Transverse colon (tissue), 4 donors: ENCODE measurements at regions not wholly inside any gene's neighbourhood (a gene's known extent, or its start where the extent isn't known, plus 50 kb on each side); places are given as distances from the start of the nearest gene placed in this dataset.

Experiments used
- DNase-seq: peaks from one replicate; pipeline ENCODE4 v3.0.0-alpha.2; 2019
- H3K27ac ChIP-seq, 4 donors: fragments of 200-600 bp; sonication (generic); 2 replicates each; pipeline ENCODE4 v1.5.1; 2016 to 2018; ENCODE audit warnings: inconsistent platforms in 4 of 4
- H3K27me3 ChIP-seq: fragments of 200-600 bp; sonication (generic); 2 replicates; pipeline ENCODE4 v1.5.1; 2017; ENCODE audit warnings: inconsistent platforms
- H3K36me3 ChIP-seq, 4 donors: fragments of 200-600 bp; sonication (generic); 2 replicates each; pipeline ENCODE4 v1.5.1; 2017 to 2019; ENCODE audit warnings: inconsistent platforms in 4 of 4
- H3K4me1 ChIP-seq, 4 donors: fragments of 200-600 bp; sonication (generic); 2 replicates each; pipeline ENCODE4 v1.5.1; 2017 to 2020; ENCODE audit warnings: inconsistent platforms in 4 of 4
- H3K4me3 ChIP-seq, 4 donors: fragments of 200-600 bp; sonication (generic); 1 replicate in 1 of 4; 2 replicates in 3 of 4; pipeline versions ENCODE4 v1.5.1 to v1.6.1; 2017 to 2019; ENCODE audit warnings: inconsistent platforms in 4 of 4
- H3K9me3 ChIP-seq, 2 donors: fragments of 200-600 bp; sonication (generic); 2 replicates each; pipeline ENCODE4 v1.5.1; 2017 to 2019; ENCODE audit warnings: inconsistent platforms in 2 of 2
- CTCF ChIP-seq, 5 experiments: fragments of 200-600 bp in 3 of 5; fragments of 450-650 bp in 2 of 5; sonication (generic) in 3 of 5; IDR thresholded peaks; 1 replicate in 2 of 5; 2 replicates in 3 of 5; pipeline ENCODE4 v1.5.1; 2016 to 2017; ENCODE audit warnings: antibody characterized with exemption in 5 of 5, inconsistent platforms in 3 of 5, mild to moderate bottlenecking in 2 of 5, moderate library complexity in 1 of 5
- EP300 ChIP-seq: sonication (generic); formaldehyde crosslinking; IDR thresholded peaks from one replicate; pipeline ENCODE4 v1.6.1; 2017; ENCODE audit warnings: antibody characterized with exemption, low read depth
- POLR2A ChIP-seq: fragments of 450-650 bp; IDR thresholded peaks from one replicate; pipeline ENCODE4 v1.6.1; 2016; ENCODE audit warnings: antibody characterized with exemption, mild to moderate bottlenecking, moderate library complexity
- POLR2AphosphoS5 ChIP-seq, 3 donors: sonication (generic); formaldehyde crosslinking; IDR thresholded peaks; one replicate each; pipeline ENCODE4 v1.6.1; 2016; ENCODE audit warnings: antibody characterized with exemption in 3 of 3
- WGBS, 2 donors: methylation state at CpG; one replicate each; pipeline ENCODE4 v1.1.5; 2018; ENCODE audit warnings: low coverage in 1 of 2; 5-methylcytosine and 5-hydroxymethylcytosine counted together
- in situ Hi-C, 4 donors: fragments of 200-750 bp; cut with MboI; loops; one replicate each; pipeline versions ENCODE4 v1.15.0 to v1.15.1; 2017; ENCODE audit warnings: low sequenced_read_pairs in 3 of 4, low pct_ligation_motif_present in 1 of 4, low pct_unique_long_range_greater_than_20kb in 1 of 4
- intact Hi-C: fragments of 100-400 bp; cut with DNase I; formaldehyde crosslinking; loops from one replicate; pipeline ENCODE4 v1.15.1; 2023; ENCODE audit warnings: low total_unique reads

GRCh38 chr11:111176603-111177002 lies 68.9 kb upstream of the POU2AF2 start:
- H3K4me3 ChIP-seq = no peak overlapping the region
- 74 to 85% methylated on average over 4 of the region's 4 CpGs for WGBS, 2 donors
- TF ChIP-seq POLR2A (no peak), POLR2AphosphoS5 (IDR thresholded peaks at IDR 0.05) (no peak)
- in situ Hi-C loops (no loop called here), intact Hi-C loops (no loop called here)
- no peaks in the 10 kb centered on the region for H3K9me3 ChIP-seq
- no peaks in the 10 kb centered on the region for H3K4me1 ChIP-seq
- H3K27ac ChIP-seq = no peak overlapping the region
- H3K36me3 ChIP-seq = no peaks in the 10 kb centered on the region
- no peaks in the 10 kb centered on the region for H3K27me3 ChIP-seq
- no peak for DNase-seq

- no peak for TF ChIP-seq POLR2A
- TF ChIP-seq EP300 = no peak
- no peak for TF ChIP-seq POLR2AphosphoS5 (IDR thresholded peaks at IDR 0.05)
- no peak for TF ChIP-seq CTCF (IDR thresholded peaks at IDR 0.05)
- no peaks in the 10 kb centered on the region for H3K9me3 ChIP-seq
- no peaks in the 10 kb centered on the region for H3K36me3 ChIP-seq
- no peak for DNase-seq
- H3K4me3 ChIP-seq = no peak overlapping the region
- in situ Hi-C loops = no loop called here
- WGBS, 2 donors = 91 to 100% methylated on average over 3 of the region's 3 CpGs
- H3K27me3 ChIP-seq = no peaks in the 10 kb centered on the region
- intact Hi-C loops = no loop called here
- no peak overlapping the region for H3K27ac ChIP-seq
- H3K4me1 ChIP-seq = no peaks in the 10 kb centered on the region
Observed at GRCh38 chr11:111173221-111173620, 72.3 kb upstream of the POU2AF2 start.

GRCh38 chr11:111172321-111172862 lies 73.1 kb upstream of the POU2AF2 start:
- 87 to 88% methylated on average over 3 of the region's 3 CpGs for WGBS, 2 donors
- Histone ChIP-seq H3K9me3 (no peaks in the 10 kb centered on the region), H3K27ac (no peak overlapping the region), H3K36me3 (no peaks in the 10 kb centered on the region), H3K4me1 (no peaks in the 10 kb centered on the region), H3K27me3 (no peaks in the 10 kb centered on the region), H3K4me3 (no peak overlapping the region)
- in situ Hi-C loops = no loop called here
- intact Hi-C loops = no loop called here
- TF ChIP-seq EP300 (no peak), CTCF (IDR thresholded peaks at IDR 0.05) (no peak), POLR2A (no peak), POLR2AphosphoS5 (IDR thresholded peaks at IDR 0.05) (no peak)
- no peak for DNase-seq

GRCh38 chr11:111170761-111171379 lies 74.7 kb upstream of the POU2AF2 start:
- H3K27ac ChIP-seq = no peak overlapping the region
- intact Hi-C loops = no loop called here
- H3K27me3 ChIP-seq = no peaks in the 10 kb centered on the region
- TF ChIP-seq CTCF (IDR thresholded peaks at IDR 0.05) (no peak), POLR2AphosphoS5 (IDR thresholded peaks at IDR 0.05) (no peak), EP300 (no peak), POLR2A (no peak)
- no peak overlapping the region for H3K4me3 ChIP-seq
- DNase-seq = no peak
- H3K9me3 ChIP-seq = no peaks in the 10 kb centered on the region
- H3K36me3 ChIP-seq = no peaks in the 10 kb centered on the region
- in situ Hi-C loops = no loop called here
- 76 to 92% methylated on average over 2 to 11 of the region's 11 CpGs for WGBS, 2 donors
- H3K4me1 ChIP-seq = no peaks in the 10 kb centered on the region

GRCh38 chr11:111169367-111169766 lies 76.2 kb upstream of the POU2AF2 start:
- in situ Hi-C loops = no loop called here
- Histone ChIP-seq H3K4me1 (no peaks in the 10 kb centered on the region), H3K27ac (no peak overlapping the region), H3K27me3 (no peaks in the 10 kb centered on the region), H3K9me3 (no peaks in the 10 kb centered on the region), H3K36me3 (no peaks in the 10 kb centered on the region), H3K4me3 (no peak overlapping the region)
- 88 to 89% methylated on average over 5 of the region's 5 CpGs for WGBS, 2 donors
- TF ChIP-seq EP300 (no peak), POLR2AphosphoS5 (IDR thresholded peaks at IDR 0.05) (no peak), POLR2A (no peak), CTCF (IDR thresholded peaks at IDR 0.05) (no peak)
- intact Hi-C loops = no loop called here
- no peak for DNase-seq
